ENCODE measurements at regions not wholly inside any gene's neighbourhood (a gene's known extent, or its start where the extent isn't known, plus 50 kb on each side); places are given as distances from the start of the nearest gene placed in this dataset.

- no peak for DNase-seq (ENCODE audit: low read depth)
- TF ChIP-seq CTCF (IDR thresholded peaks at IDR 0.05; ENCODE audit: insufficient read depth, low read length) = no peak
Observed at GRCh38 chr5:27523629-27524028, 485.2 kb upstream of the CDH9 start.

GRCh38 chr5:27516437-27516836 is 478.1 kb upstream of the CDH9 start:
- no peak for TF ChIP-seq CTCF (IDR thresholded peaks at IDR 0.05; ENCODE audit: insufficient read depth, low read length)
- no peak overlapping the region for H3K4me3 ChIP-seq (ENCODE audit: low read depth, low read length)
- no peak for DNase-seq (ENCODE audit: low read depth)

More at GRCh38 chr5:27523629-27524028, 485.2 kb upstream of the CDH9 start:
- H3K4me3 ChIP-seq (ENCODE audit: low read depth, low read length) = no peak overlapping the region

GRCh38 chr5:27511061-27511460 is 472.7 kb upstream of the CDH9 start:
- H3K4me3 ChIP-seq (ENCODE audit: low read depth, low read length) = no peak overlapping the region
- DNase-seq (ENCODE audit: low read depth) = no peak
- TF ChIP-seq CTCF (IDR thresholded peaks at IDR 0.05; ENCODE audit: insufficient read depth, low read length) = no peak

- no peak for DNase-seq (ENCODE audit: low read depth)
- TF ChIP-seq CTCF (IDR thresholded peaks at IDR 0.05; ENCODE audit: insufficient read depth, low read length) = no peak
- H3K4me3 ChIP-seq (ENCODE audit: low read depth, low read length) = no peak overlapping the region
Observed at GRCh38 chr5:27503813-27504212, 465.4 kb upstream of the CDH9 start.

- DNase-seq (ENCODE audit: low read depth) = no peak
- no peak for TF ChIP-seq CTCF (IDR thresholded peaks at IDR 0.05; ENCODE audit: insufficient read depth, low read length)
- no peak overlapping the region for H3K4me3 ChIP-seq (ENCODE audit: low read depth, low read length)
Observed at GRCh38 chr5:27502236-27502635, 463.9 kb upstream of the CDH9 start.

GRCh38 chr5:27497491-27497890 is 459.1 kb upstream of the CDH9 start:
- no peak overlapping the region for H3K4me3 ChIP-seq (ENCODE audit: low read depth, low read length)
- TF ChIP-seq CTCF (IDR thresholded peaks at IDR 0.05; ENCODE audit: insufficient read depth, low read length) = no peak

DNA sequence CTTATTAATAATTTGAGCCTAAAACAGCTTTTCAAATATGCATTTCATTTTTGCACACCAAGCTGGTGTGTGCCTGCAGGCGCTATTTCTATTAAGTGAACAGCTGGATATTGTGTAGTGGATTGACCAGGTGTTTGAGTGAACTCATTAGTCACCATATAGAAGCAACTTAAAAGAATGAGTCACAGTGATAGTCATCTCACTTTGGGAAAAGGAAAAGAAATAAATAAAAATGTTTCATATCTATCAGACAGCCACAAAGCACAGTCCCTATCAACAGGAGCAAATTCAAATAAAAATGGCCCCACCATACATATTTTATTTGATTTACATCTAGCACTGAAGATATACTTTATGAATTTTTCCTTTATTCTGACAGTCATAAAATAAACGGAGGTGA is 456.5 kb upstream of the CDH9 start:
- TF ChIP-seq CTCF (IDR thresholded peaks at IDR 0.05; ENCODE audit: insufficient read depth, low read length) = no peak
- no peak for DNase-seq (ENCODE audit: low read depth)
- H3K4me3 ChIP-seq (ENCODE audit: low read depth, low read length) = no peak overlapping the region

More at GRCh38 chr5:27497491-27497890, 459.1 kb upstream of the CDH9 start:
- no peak for DNase-seq (ENCODE audit: low read depth)
